SK-N-SH (cell line): ENCODE measurements at regions not wholly inside any gene's neighbourhood (a gene's known extent, or its start where the extent isn't known, plus 50 kb on each side); places are given as distances from the start of the nearest gene placed in this dataset.

Experiments used
- CTCF ChIA-PET: fragments of 300-600, 350-600 bp; formaldehyde crosslinking; extraction: SDS; loops from one replicate; lab custom pipeline; 2021; lab: Yijun Ruan, JAX
- POLR2A ChIA-PET: fragments of 350-600 bp; sonication (Branson Sonifier 250); formaldehyde crosslinking; extraction: SDS; loops from one replicate; lab custom pipeline; 2020; ENCODE audit warnings: antibody characterized with exemption, inconsistent platforms; lab: Yijun Ruan, JAX
- DNase-seq: peaks from one replicate; pipeline ENCODE4 v3.0.0; 2012
- H2AFZ ChIP-seq: fragments of 200-600 bp; sonication (generic); 2 replicates; pipeline ENCODE4 v1.8.1; 2016; ENCODE audit warnings: antibody characterized with exemption, mild to moderate bottlenecking, low read depth
- H3F3A ChIP-seq: fragments of 200-600 bp; sonication (generic); replicated peaks from 2 replicates; pipeline ENCODE3; 2016; ENCODE audit warnings: antibody characterized with exemption, mild to moderate bottlenecking; ENCODE audit not compliant: insufficient read depth
- H3K27ac ChIP-seq, 2 experiments: fragments of 200-500 bp in 1 of 2; fragments of 200-600 bp in 1 of 2; sonication (Bioruptor generic) in 1 of 2; sonication (generic), shearing (Covaris generic) in 1 of 2; 2 replicates each; pipeline versions ENCODE4 v1.5.1 to v1.6.1; 2014 to 2016; ENCODE audit warnings: low read depth in 2 of 2, inconsistent platforms in 1 of 2, low read length in 1 of 2, mild to moderate bottlenecking in 1 of 2, mixed read lengths in 1 of 2
- H3K27me3 ChIP-seq: fragments of 200-600 bp; sonication (generic), shearing (Covaris generic); 2 replicates; pipeline ENCODE4 v1.6.1; 2016; ENCODE audit warnings: mixed run types; ENCODE audit not compliant: insufficient read depth
- H3K36me3 ChIP-seq, 2 experiments: fragments of 200-500 bp in 1 of 2; fragments of 200-600 bp in 1 of 2; sonication (Bioruptor generic) in 1 of 2; sonication (generic) in 1 of 2; replicated peaks in 1 of 2; 2 replicates each; pipeline versions ENCODE3 to v1.5.1; 2014 to 2016; ENCODE audit warnings: low read length in 1 of 2, mild to moderate bottlenecking in 1 of 2; ENCODE audit not compliant: insufficient read depth in 2 of 2, control insufficient read depth in 1 of 2
- H3K4me1 ChIP-seq, 2 experiments: fragments of 200-500 bp in 1 of 2; fragments of 200-600 bp in 1 of 2; sonication (Bioruptor generic) in 1 of 2; sonication (generic), shearing (Covaris generic) in 1 of 2; 2 replicates each; pipeline versions ENCODE4 v1.5.1 to v1.6.1; 2014 to 2016; ENCODE audit warnings: low read depth in 1 of 2, low read length in 1 of 2, mixed run types in 1 of 2; ENCODE audit not compliant: insufficient read depth in 2 of 2, control insufficient read depth in 1 of 2
- H3K4me2 ChIP-seq: fragments of 200-600 bp; sonication (generic), shearing (Covaris generic); 2 replicates; pipeline ENCODE4 v1.6.1; 2017; ENCODE audit warnings: mixed run types
- H3K4me3 ChIP-seq, 2 experiments: fragments of 200-500 bp in 1 of 2; fragments of 200-600 bp in 1 of 2; sonication (Bioruptor generic) in 1 of 2; sonication (generic), shearing (Covaris generic) in 1 of 2; 2 replicates each; pipeline versions ENCODE4 v1.5.1 to v1.8.1; 2014 to 2016; ENCODE audit warnings: low read depth in 2 of 2, inconsistent platforms in 1 of 2, low read length in 1 of 2, mild to moderate bottlenecking in 1 of 2, mixed read lengths in 1 of 2, moderate library complexity in 1 of 2
- H3K79me2 ChIP-seq: fragments of 200-600 bp; sonication (generic); 2 replicates; pipeline ENCODE4 v1.8.1; 2017; ENCODE audit warnings: mild to moderate bottlenecking; ENCODE audit not compliant: insufficient read depth
- H3K9ac ChIP-seq: fragments of 200-600 bp; sonication (generic); 2 replicates; pipeline ENCODE4 v1.6.1; 2017; ENCODE audit warnings: mixed run types
- H3K9me2 ChIP-seq: fragments of 200-600 bp; sonication (generic); 2 replicates; pipeline ENCODE4 v1.6.1; 2017; ENCODE audit warnings: mixed run types
- H3K9me3 ChIP-seq: fragments of 200-600 bp; sonication (generic); 2 replicates; pipeline ENCODE4 v1.6.1; 2017; ENCODE audit warnings: mixed run types, mild to moderate bottlenecking, moderate library complexity
- H4K20me1 ChIP-seq: fragments of 200-600 bp; sonication (generic); 2 replicates; pipeline ENCODE4 v1.6.1; 2017; ENCODE audit warnings: mild to moderate bottlenecking, mixed run types; ENCODE audit not compliant: insufficient read depth
- CHD2 ChIP-seq: fragments of 150-350 bp; IDR thresholded peaks from 2 replicates; pipeline ENCODE4 v1.6.1; 2018; ENCODE audit warnings: low read length; ENCODE audit not compliant: partially characterized antibody
- ELF1 ChIP-seq: IDR thresholded peaks from 2 replicates; pipeline ENCODE4 v1.4.0; 2012
- EZH2phosphoT487 ChIP-seq: fragments of 200-600 bp; sonication (generic); IDR thresholded peaks from 2 replicates; pipeline ENCODE4 v1.6.1; 2017; ENCODE audit warnings: low read depth, mixed run types, mild to moderate bottlenecking, antibody characterized with exemption, moderate library complexity, borderline replicate concordance
- FOSL2 ChIP-seq: IDR thresholded peaks from 2 replicates; pipeline ENCODE4 v1.4.0; 2012; ENCODE audit warnings: low read depth, mild to moderate bottlenecking, moderate library complexity, borderline replicate concordance
- FOXM1 ChIP-seq: IDR thresholded peaks from 2 replicates; pipeline ENCODE4 v1.4.0; 2012; ENCODE audit warnings: low read depth, mild to moderate bottlenecking
- RAD21 ChIP-seq: IDR thresholded peaks from 2 replicates; pipeline ENCODE4 v1.6.1; 2012; ENCODE audit warnings: mild to moderate bottlenecking, low read length
- RCOR1 ChIP-seq: fragments of 150-350 bp; IDR thresholded peaks from 2 replicates; pipeline ENCODE4 v1.6.1; 2017; ENCODE audit warnings: antibody characterized with exemption, low read length
- RFX5 ChIP-seq: IDR thresholded peaks from 2 replicates; pipeline ENCODE4 v1.6.1; 2012; ENCODE audit warnings: mild to moderate bottlenecking, improper control_type of control experiment, low read length
- RXRA ChIP-seq: IDR thresholded peaks from 2 replicates; pipeline ENCODE4 v1.4.0; 2012; ENCODE audit warnings: low read depth, mild to moderate bottlenecking, borderline replicate concordance
- SIN3A ChIP-seq: IDR thresholded peaks from 2 replicates; pipeline ENCODE4 v1.6.1; 2012; ENCODE audit warnings: low read depth, mild to moderate bottlenecking, low read length, moderate library complexity, borderline replicate concordance
- SMC3 ChIP-seq: IDR thresholded peaks from 2 replicates; pipeline ENCODE4 v1.6.1; 2012; ENCODE audit warnings: low read depth, low read length, improper control_type of control experiment
- TCF12 ChIP-seq: IDR thresholded peaks from 2 replicates; pipeline ENCODE4 v1.4.0; 2012
- WGBS: methylation state at CpG from one replicate; pipeline ENCODE4 v1.1.6; 2017; ENCODE audit warnings: low lambda C conversion rate; 5-methylcytosine and 5-hydroxymethylcytosine counted together
- TF ChIP-seq, protein P1 (sequence below): fragments of 150-350 bp; IDR thresholded peaks from 2 replicates; pipeline ENCODE4 v1.6.1; 2016; ENCODE audit warnings: mild to moderate bottlenecking, low read depth, low read length
- TF ChIP-seq, protein P2 (sequence below): IDR thresholded peaks from 2 replicates; pipeline ENCODE4 v1.6.1; 2012; ENCODE audit warnings: mild to moderate bottlenecking, low read depth, low read length, moderate library complexity

DNA sequence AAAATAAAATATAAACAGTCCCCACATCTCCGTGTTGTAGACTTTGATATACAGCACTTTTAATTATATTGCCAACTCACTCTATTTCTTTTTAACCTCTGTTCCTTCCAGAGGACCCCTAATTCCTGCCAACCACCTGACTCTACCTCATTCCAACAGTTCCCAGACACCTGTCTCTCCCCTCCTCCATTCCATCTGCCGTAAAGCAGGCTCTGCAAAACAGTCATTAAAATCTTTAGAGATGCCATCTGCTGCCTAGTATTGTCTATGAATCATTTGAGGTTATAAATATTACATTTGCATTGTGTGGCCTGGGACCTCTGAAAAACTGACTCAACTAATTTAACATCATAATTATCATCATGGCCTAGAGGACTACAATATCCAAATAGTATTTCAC, 148.8 kb upstream of the DCN start:
- no peaks in the 10 kb centered on the region for H3K9me3 ChIP-seq
- H3K4me2 ChIP-seq: no peak overlapping the region
- H3K4me1 ChIP-seq: no peaks in the 10 kb centered on the region; a peak in 1 of 4 replicates
- H3K36me3 ChIP-seq: no peaks in the 10 kb centered on the region
- H3K27ac ChIP-seq: no peak overlapping the region
- TF ChIP-seq ELF1: no peak
- TF ChIP-seq TCF12: peak; percentile 43; the same call in 1 of the 2 replicates
- 0 out of 2 replicates have a peak, but pooled peaks have one; percentile 5 for TF ChIP-seq SMC3
- no peaks in the 10 kb centered on the region for H3K27me3 ChIP-seq
- H4K20me1 ChIP-seq: no peaks in the 10 kb centered on the region
- WGBS: 62% methylated on average over 2 of the region's 2 CpGs
- no peak overlapping the region for H2AFZ ChIP-seq
- H3K9me2 ChIP-seq: no peaks in the 10 kb centered on the region
- ChIA-PET CTCF (interaction anchor here (1.6 to 4.0 kb wide), 3 partner anchors 23 to 354 kb away, joined by 11 to 26 read pairs (median 18); no protein-coding TSS in a partner anchor), POLR2A (no interaction called here)
- peaks cover 6% of the 10 kb centered on the region for H3F3A ChIP-seq
- H3K79me2 ChIP-seq: no peaks in the 10 kb centered on the region
- no peak for DNase-seq
- no peak overlapping the region for H3K4me3 ChIP-seq
- H3K9ac ChIP-seq: no peak overlapping the region

DNA sequence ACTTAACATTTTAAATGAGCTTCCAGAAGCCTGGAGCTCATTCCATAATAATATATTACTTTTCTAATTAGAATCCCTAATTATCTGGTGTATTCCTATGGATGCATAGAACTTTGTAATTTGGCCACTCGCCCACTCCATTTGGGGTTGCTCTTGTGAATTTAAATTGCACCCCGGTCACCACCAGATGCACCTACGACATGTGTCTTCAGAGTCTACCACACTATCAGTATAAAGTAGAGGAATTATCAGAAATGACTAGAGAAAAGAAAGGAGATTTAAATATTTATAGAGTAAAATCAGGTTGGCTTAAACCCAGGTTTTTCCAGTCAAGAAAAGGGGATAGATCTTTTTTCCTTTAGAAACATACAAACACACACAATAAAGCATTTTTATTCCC, 145.8 kb upstream of the DCN start:
- H2AFZ ChIP-seq: no peak overlapping the region
- no peak for TF ChIP-seq RAD21
- TF ChIP-seq, protein P1, sequence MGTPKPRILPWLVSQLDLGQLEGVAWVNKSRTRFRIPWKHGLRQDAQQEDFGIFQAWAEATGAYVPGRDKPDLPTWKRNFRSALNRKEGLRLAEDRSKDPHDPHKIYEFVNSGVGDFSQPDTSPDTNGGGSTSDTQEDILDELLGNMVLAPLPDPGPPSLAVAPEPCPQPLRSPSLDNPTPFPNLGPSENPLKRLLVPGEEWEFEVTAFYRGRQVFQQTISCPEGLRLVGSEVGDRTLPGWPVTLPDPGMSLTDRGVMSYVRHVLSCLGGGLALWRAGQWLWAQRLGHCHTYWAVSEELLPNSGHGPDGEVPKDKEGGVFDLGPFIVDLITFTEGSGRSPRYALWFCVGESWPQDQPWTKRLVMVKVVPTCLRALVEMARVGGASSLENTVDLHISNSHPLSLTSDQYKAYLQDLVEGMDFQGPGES: no peak
- TF ChIP-seq CHD2: no peak
- no peak for TF ChIP-seq FOXM1
- TF ChIP-seq RXRA: no peak
- no peak for TF ChIP-seq RCOR1
- TF ChIP-seq FOSL2: no peak
- TF ChIP-seq, protein P2, sequence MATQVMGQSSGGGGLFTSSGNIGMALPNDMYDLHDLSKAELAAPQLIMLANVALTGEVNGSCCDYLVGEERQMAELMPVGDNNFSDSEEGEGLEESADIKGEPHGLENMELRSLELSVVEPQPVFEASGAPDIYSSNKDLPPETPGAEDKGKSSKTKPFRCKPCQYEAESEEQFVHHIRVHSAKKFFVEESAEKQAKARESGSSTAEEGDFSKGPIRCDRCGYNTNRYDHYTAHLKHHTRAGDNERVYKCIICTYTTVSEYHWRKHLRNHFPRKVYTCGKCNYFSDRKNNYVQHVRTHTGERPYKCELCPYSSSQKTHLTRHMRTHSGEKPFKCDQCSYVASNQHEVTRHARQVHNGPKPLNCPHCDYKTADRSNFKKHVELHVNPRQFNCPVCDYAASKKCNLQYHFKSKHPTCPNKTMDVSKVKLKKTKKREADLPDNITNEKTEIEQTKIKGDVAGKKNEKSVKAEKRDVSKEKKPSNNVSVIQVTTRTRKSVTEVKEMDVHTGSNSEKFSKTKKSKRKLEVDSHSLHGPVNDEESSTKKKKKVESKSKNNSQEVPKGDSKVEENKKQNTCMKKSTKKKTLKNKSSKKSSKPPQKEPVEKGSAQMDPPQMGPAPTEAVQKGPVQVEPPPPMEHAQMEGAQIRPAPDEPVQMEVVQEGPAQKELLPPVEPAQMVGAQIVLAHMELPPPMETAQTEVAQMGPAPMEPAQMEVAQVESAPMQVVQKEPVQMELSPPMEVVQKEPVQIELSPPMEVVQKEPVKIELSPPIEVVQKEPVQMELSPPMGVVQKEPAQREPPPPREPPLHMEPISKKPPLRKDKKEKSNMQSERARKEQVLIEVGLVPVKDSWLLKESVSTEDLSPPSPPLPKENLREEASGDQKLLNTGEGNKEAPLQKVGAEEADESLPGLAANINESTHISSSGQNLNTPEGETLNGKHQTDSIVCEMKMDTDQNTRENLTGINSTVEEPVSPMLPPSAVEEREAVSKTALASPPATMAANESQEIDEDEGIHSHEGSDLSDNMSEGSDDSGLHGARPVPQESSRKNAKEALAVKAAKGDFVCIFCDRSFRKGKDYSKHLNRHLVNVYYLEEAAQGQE: no peak
- TF ChIP-seq RFX5: no peak
- TF ChIP-seq SIN3A: no peak
- no peak for TF ChIP-seq EZH2phosphoT487
- TF ChIP-seq, all 33 proteins: peak for 0
- POLR2A ChIA-PET: no interaction called here
- Histone ChIP-seq H3K4me1 (no peaks in the 10 kb centered on the region; a peak in 1 of 4 replicates), H3K4me3 (no peak overlapping the region), H4K20me1 (no peaks in the 10 kb centered on the region), H3K79me2 (no peaks in the 10 kb centered on the region), H3K4me2 (no peak overlapping the region), H3K9ac (no peak overlapping the region), H3K9me3 (no peaks in the 10 kb centered on the region), H3K27me3 (no peaks in the 10 kb centered on the region), H3K27ac (peak overlapping the region; percentile 16 to 91; a peak in 2 of 4 replicates), H3K36me3 (no peaks in the 10 kb centered on the region), H3K9me2 (no peaks in the 10 kb centered on the region), H3F3A (peaks cover 18% of the 10 kb centered on the region)
- CTCF ChIA-PET: interaction anchor here (0.6 to 7.6 kb wide), 11 partner anchors 11 to 383 kb away, joined by 3 to 95 read pairs (median 4); no protein-coding TSS in a partner anchor
- 86% methylated on average over 3 of the region's 3 CpGs for WGBS
- no peak for DNase-seq
